ENCODE measurements at regions not wholly inside any gene's neighbourhood (a gene's known extent, or its start where the extent isn't known, plus 50 kb on each side); places are given as distances from the start of the nearest gene placed in this dataset.

GRCh38 chr20:24328901-24329300 lies 140.5 kb upstream of the SYNDIG1 start:
- WGBS, 3 donors = 76 to 83% (median 78%) methylated on average over 2 of the region's 2 CpGs
- no peak for DNase-seq
- intact Hi-C loops (cut with DNase I) = no loop called here

GRCh38 chr20:24321973-24322372 lies 147.5 kb upstream of the SYNDIG1 start:
- H3K27me3 ChIP-seq (ENCODE audit: insufficient read depth in 3 of 3, low read length in 2 of 3) = no peaks in the 10 kb centered on the region
- intact Hi-C loops (cut with DNase I) = no loop called here
- no peak for TF ChIP-seq CTCF (IDR thresholded peaks at IDR 0.05)
- H3K27ac ChIP-seq = no peak overlapping the region
- no peaks in the 10 kb centered on the region for H3K9me3 ChIP-seq
- no peak overlapping the region for H3K4me3 ChIP-seq
- ATAC-seq (no peak), DNase-seq (no peak)
- no peaks in the 10 kb centered on the region for H3K4me1 ChIP-seq
- no peaks in the 10 kb centered on the region for H3K36me3 ChIP-seq (ENCODE audit: insufficient read depth in 1 of 2, low read depth in 1 of 2)
- 54 to 75% (median 63%) methylated on average over 3 of the region's 3 CpGs for WGBS, 3 donors

More at GRCh38 chr20:24328901-24329300, 140.5 kb upstream of the SYNDIG1 start:
- Histone ChIP-seq H3K27me3 (ENCODE audit: insufficient read depth in 3 of 3, low read length in 2 of 3) (peaks cover 0 to 4% (median 0%) of the 10 kb centered on the region in 3 donors), H3K27ac (no peak overlapping the region), H3K4me3 (no peak overlapping the region), H3K36me3 (ENCODE audit: insufficient read depth in 1 of 2, low read depth in 1 of 2) (no peaks in the 10 kb centered on the region), H3K4me1 (no peaks in the 10 kb centered on the region), H3K9me3 (no peaks in the 10 kb centered on the region)
- ATAC-seq = no peak
- TF ChIP-seq CTCF (IDR thresholded peaks at IDR 0.05) = no peak

GRCh38 chr20:24318569-24319352 lies 150.7 kb upstream of the SYNDIG1 start:
- TF ChIP-seq CTCF (IDR thresholded peaks at IDR 0.05) = no peak
- intact Hi-C loops (cut with DNase I) = no loop called here
- Histone ChIP-seq H3K27me3 (ENCODE audit: insufficient read depth in 3 of 3, low read length in 2 of 3) (no peaks in the 10 kb centered on the region), H3K27ac (no peak overlapping the region), H3K4me3 (no peak overlapping the region), H3K9me3 (no peaks in the 10 kb centered on the region), H3K36me3 (ENCODE audit: insufficient read depth in 1 of 2, low read depth in 1 of 2) (no peaks in the 10 kb centered on the region), H3K4me1 (no peaks in the 10 kb centered on the region)
- DNase-seq = no peak
- 45 to 47% (median 46%) methylated on average over 15 of the region's 15 CpGs for WGBS, 3 donors
- ATAC-seq = no peak

GRCh38 chr20:24317224-24317623 lies 152.2 kb upstream of the SYNDIG1 start:
- Histone ChIP-seq H3K4me3 (no peak overlapping the region), H3K9me3 (no peaks in the 10 kb centered on the region), H3K36me3 (ENCODE audit: insufficient read depth in 1 of 2, low read depth in 1 of 2) (no peaks in the 10 kb centered on the region), H3K27ac (no peak overlapping the region), H3K4me1 (no peaks in the 10 kb centered on the region), H3K27me3 (ENCODE audit: insufficient read depth in 3 of 3, low read length in 2 of 3) (no peaks in the 10 kb centered on the region)
- no peak for TF ChIP-seq CTCF (IDR thresholded peaks at IDR 0.05)
- intact Hi-C loops (cut with DNase I) = no loop called here
- no peak for ATAC-seq
- no peak for DNase-seq
- WGBS, 3 donors = 65 to 66% (median 66%) methylated on average over 5 of the region's 5 CpGs

GRCh38 chr20:24316731-24317130 lies 152.7 kb upstream of the SYNDIG1 start:
- no peak for DNase-seq
- Histone ChIP-seq H3K36me3 (ENCODE audit: insufficient read depth in 1 of 2, low read depth in 1 of 2) (no peaks in the 10 kb centered on the region), H3K4me1 (no peaks in the 10 kb centered on the region), H3K27ac (no peak overlapping the region), H3K9me3 (no peaks in the 10 kb centered on the region), H3K27me3 (ENCODE audit: insufficient read depth in 3 of 3, low read length in 2 of 3) (no peaks in the 10 kb centered on the region), H3K4me3 (no peak overlapping the region)
- no peak for ATAC-seq
- 70 to 74% (median 71%) methylated on average over 2 of the region's 2 CpGs for WGBS, 3 donors
- intact Hi-C loops (cut with DNase I) = no loop called here
- no peak for TF ChIP-seq CTCF (IDR thresholded peaks at IDR 0.05)
